VCaP (cell line): ENCODE measurements at regions not wholly inside any gene's neighbourhood (a gene's known extent, or its start where the extent isn't known, plus 50 kb on each side); places are given as distances from the start of the nearest gene placed in this dataset.

Source experiments
- H3K27ac ChIP-seq: fragments of 450-650 bp; 2 replicates; pipeline ENCODE4 v1.5.1; 2017
- CTCF ChIP-seq: fragments of 450-650 bp; conservative IDR thresholded peaks from 2 replicates; pipeline ENCODE4 v1.5.1; 2017; ENCODE audit warnings: mild to moderate bottlenecking, moderate library complexity

GRCh38 chr2:204280262-204280668 is 265.0 kb upstream of the PARD3B start:
- no peak overlapping the region for H3K27ac ChIP-seq
- TF ChIP-seq CTCF: no peak

GRCh38 chr2:204282081-204282480 is 263.2 kb upstream of the PARD3B start:
- H3K27ac ChIP-seq: no peak overlapping the region

GRCh38 chr2:204282525-204282924 is 262.8 kb upstream of the PARD3B start:
- no peak for TF ChIP-seq CTCF
- H3K27ac ChIP-seq: no peak overlapping the region

More at GRCh38 chr2:204282081-204282480, 263.2 kb upstream of the PARD3B start:
- no peak for TF ChIP-seq CTCF

GRCh38 chr2:204289066-204289465 is 256.2 kb upstream of the PARD3B start:
- TF ChIP-seq CTCF: no peak
- no peak overlapping the region for H3K27ac ChIP-seq

- TF ChIP-seq CTCF: no peak
Observed at GRCh38 chr2:204292439-204292838, 252.8 kb upstream of the PARD3B start.

GRCh38 chr2:204293884-204294747 is 251.2 kb upstream of the PARD3B start:
- no peak for TF ChIP-seq CTCF
- no peak overlapping the region for H3K27ac ChIP-seq

More at GRCh38 chr2:204292439-204292838, 252.8 kb upstream of the PARD3B start:
- no peak overlapping the region for H3K27ac ChIP-seq

GRCh38 chr2:204298404-204298803 is 246.9 kb upstream of the PARD3B start:
- no peak for TF ChIP-seq CTCF
- no peak overlapping the region for H3K27ac ChIP-seq
